Colonic mucosa (tissue), 4 donors: ENCODE measurements at regions not wholly inside any gene's neighbourhood (a gene's known extent, or its start where the extent isn't known, plus 50 kb on each side); places are given as distances from the start of the nearest gene placed in this dataset.

ENCODE experiments used
- DNase-seq: peaks from one replicate; pipeline ENCODE4 v3.0.0-alpha.2; 2020
- H3K27ac ChIP-seq: fragments of 200-600 bp; one replicate; pipeline ENCODE4 v1.8.0; 2021
- H3K27me3 ChIP-seq: fragments of 200-600 bp; one replicate; pipeline ENCODE4 v1.8.0; 2021
- H3K36me3 ChIP-seq: fragments of 200-600 bp; one replicate; pipeline ENCODE4 v1.8.0; 2021
- H3K4me1 ChIP-seq: fragments of 200-600 bp; one replicate; pipeline ENCODE4 v1.8.0; 2021; ENCODE audit warnings: mild to moderate bottlenecking
- H3K4me3 ChIP-seq: fragments of 200-600 bp; one replicate; pipeline ENCODE4 v1.8.0; 2021
- H3K9ac ChIP-seq, 2 donors: one replicate each; pipeline ENCODE4 v1.7.0; 2013; ENCODE audit warnings: control low read depth in 2 of 2, low read depth in 2 of 2, low read length in 2 of 2
- H3K9me3 ChIP-seq: fragments of 200-600 bp; one replicate; pipeline ENCODE4 v1.8.0; 2021
- intact Hi-C: fragments of 100-400 bp; cut with DNase I; formaldehyde crosslinking; loops from one replicate; pipeline ENCODE4 v1.14.1; 2022
- TF ChIP-seq, protein P1 (sequence below): fragments of 200-600 bp; IDR thresholded peaks from one replicate; pipeline ENCODE4 v1.8.0; 2022; ENCODE audit warnings: antibody characterized with exemption, mild to moderate bottlenecking
- donor health status: healthy.
- donor health status: DM: no; HTN: no; CAD: no.
- donor health status: DM: no; HTN: no; CAD: no.

DNA sequence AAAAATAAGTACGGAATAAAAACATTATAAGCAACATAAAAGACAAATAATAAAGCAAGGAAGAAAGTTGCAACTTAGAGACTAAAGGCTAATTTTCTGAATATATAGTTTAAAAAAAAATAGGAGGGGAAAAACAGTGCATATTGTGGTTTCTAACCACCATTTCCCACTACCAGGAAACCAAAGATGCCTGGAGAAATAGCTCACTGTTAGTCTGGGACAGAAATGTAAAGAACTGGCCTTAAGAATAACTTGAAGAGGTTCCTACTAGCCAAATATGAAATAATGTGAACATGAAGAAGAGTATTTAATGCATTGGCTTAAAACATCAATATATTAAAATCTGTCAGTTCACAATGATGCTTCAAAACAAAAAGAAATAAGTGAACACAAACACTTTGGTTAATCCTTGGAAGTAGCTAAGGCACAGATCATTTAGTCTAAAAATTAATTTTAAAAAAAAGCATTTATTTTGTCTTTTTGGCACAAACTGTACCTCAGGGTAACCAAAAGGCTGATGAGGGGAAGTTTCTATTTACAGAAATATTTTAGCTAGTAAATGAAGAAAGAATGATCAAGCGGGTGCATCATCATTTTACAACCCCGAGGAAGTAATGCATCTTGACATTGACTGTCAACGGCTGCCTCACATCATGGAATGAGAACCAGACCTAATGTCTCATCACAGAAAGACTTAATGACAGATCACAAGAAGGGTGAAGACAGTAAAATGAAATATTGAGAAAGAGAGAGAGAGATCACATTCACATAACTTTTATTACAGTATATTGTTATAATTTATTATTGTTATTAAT is 297.2 kb upstream of the LDB2 start:
- H3K27me3 ChIP-seq: no peaks in the 10 kb centered on the region
- no peaks in the 10 kb centered on the region for H3K9me3 ChIP-seq
- no peak overlapping the region for H3K4me3 ChIP-seq
- H3K36me3 ChIP-seq: no peaks in the 10 kb centered on the region
- TF ChIP-seq, protein P1, sequence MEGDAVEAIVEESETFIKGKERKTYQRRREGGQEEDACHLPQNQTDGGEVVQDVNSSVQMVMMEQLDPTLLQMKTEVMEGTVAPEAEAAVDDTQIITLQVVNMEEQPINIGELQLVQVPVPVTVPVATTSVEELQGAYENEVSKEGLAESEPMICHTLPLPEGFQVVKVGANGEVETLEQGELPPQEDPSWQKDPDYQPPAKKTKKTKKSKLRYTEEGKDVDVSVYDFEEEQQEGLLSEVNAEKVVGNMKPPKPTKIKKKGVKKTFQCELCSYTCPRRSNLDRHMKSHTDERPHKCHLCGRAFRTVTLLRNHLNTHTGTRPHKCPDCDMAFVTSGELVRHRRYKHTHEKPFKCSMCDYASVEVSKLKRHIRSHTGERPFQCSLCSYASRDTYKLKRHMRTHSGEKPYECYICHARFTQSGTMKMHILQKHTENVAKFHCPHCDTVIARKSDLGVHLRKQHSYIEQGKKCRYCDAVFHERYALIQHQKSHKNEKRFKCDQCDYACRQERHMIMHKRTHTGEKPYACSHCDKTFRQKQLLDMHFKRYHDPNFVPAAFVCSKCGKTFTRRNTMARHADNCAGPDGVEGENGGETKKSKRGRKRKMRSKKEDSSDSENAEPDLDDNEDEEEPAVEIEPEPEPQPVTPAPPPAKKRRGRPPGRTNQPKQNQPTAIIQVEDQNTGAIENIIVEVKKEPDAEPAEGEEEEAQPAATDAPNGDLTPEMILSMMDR: no peak
- no peak for DNase-seq
- no peak overlapping the region for H3K27ac ChIP-seq
- intact Hi-C loops: no loop called here
- H3K9ac ChIP-seq: no peak overlapping the region
- H3K4me1 ChIP-seq: no peaks in the 10 kb centered on the region

DNA sequence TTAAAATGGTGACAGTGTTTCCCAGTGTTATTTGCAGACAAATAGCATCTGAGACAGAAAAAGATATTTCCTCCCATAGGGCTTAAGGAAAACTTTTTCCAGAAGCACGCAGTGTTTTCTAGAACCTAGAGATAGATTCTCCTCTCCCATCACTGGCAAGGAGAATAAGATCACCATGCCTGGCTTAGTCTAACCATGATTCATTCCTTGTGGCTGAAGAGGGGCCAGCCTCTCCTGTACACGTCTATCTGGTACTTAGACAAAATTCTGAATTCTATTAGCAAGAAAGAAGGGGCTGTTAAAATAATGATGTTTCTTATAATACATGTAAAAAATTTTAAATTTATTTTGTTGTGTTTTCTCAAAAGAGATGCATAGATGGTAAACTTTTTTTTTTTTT is 296.1 kb upstream of the LDB2 start:
- DNase-seq: no peak
- no peak overlapping the region for H3K27ac ChIP-seq
- no peak overlapping the region for H3K9ac ChIP-seq
- H3K4me1 ChIP-seq: no peaks in the 10 kb centered on the region
- H3K27me3 ChIP-seq: no peaks in the 10 kb centered on the region
- no peaks in the 10 kb centered on the region for H3K36me3 ChIP-seq
- H3K9me3 ChIP-seq: no peaks in the 10 kb centered on the region
- TF ChIP-seq, protein P1: no peak
- H3K4me3 ChIP-seq: no peak overlapping the region
- intact Hi-C loops: no loop called here

DNA sequence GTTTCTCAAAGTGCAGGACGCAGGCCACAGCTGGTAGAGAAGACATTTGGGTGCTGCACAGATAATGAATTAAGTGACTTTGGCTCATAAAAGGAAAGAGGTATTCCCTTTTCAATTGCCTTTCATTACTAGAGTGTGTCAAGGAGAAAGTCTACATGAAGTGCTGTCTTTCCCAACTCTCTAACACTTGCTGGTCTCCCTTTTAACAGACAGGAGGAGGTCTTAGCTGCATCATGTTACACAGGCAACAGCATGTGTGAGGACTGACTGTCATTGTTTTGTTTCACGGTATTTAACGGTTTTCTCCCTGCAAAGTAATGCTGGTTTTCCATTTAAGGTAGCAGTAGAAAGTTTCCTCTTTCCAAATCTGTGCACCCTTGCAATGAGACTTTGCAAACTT is 291.3 kb upstream of the LDB2 start:
- H3K9me3 ChIP-seq: no peaks in the 10 kb centered on the region
- H3K27me3 ChIP-seq: no peaks in the 10 kb centered on the region
- H3K36me3 ChIP-seq: no peaks in the 10 kb centered on the region
- TF ChIP-seq, protein P1: no peak
- DNase-seq: no peak
- H3K4me1 ChIP-seq: no peaks in the 10 kb centered on the region
- intact Hi-C loops: no loop called here
- H3K9ac ChIP-seq: no peak overlapping the region
- no peak overlapping the region for H3K27ac ChIP-seq
- no peak overlapping the region for H3K4me3 ChIP-seq

DNA sequence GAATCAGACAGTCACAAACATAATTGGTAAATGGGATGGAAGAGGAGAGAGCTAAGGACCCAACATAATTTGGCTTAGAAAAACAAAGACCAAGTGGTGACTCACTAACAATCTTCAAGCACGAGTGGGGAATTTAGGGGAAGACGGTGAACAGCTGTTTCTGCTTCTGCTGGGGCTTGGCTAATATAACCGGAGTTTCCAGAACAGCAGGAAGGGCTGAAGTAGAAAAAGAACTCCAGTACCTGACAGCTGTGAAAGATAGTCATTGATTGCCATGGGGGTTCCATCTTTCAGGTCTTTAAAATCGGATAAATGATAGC is 290.9 kb upstream of the LDB2 start:
- no peaks in the 10 kb centered on the region for H3K9me3 ChIP-seq
- no peak overlapping the region for H3K4me3 ChIP-seq
- no peaks in the 10 kb centered on the region for H3K4me1 ChIP-seq
- peak; percentile 19 for DNase-seq
- intact Hi-C loops: no loop called here
- H3K36me3 ChIP-seq: no peaks in the 10 kb centered on the region
- H3K27me3 ChIP-seq: no peaks in the 10 kb centered on the region
- H3K27ac ChIP-seq: no peak overlapping the region
- TF ChIP-seq, protein P1: no peak
- no peak overlapping the region for H3K9ac ChIP-seq

DNA sequence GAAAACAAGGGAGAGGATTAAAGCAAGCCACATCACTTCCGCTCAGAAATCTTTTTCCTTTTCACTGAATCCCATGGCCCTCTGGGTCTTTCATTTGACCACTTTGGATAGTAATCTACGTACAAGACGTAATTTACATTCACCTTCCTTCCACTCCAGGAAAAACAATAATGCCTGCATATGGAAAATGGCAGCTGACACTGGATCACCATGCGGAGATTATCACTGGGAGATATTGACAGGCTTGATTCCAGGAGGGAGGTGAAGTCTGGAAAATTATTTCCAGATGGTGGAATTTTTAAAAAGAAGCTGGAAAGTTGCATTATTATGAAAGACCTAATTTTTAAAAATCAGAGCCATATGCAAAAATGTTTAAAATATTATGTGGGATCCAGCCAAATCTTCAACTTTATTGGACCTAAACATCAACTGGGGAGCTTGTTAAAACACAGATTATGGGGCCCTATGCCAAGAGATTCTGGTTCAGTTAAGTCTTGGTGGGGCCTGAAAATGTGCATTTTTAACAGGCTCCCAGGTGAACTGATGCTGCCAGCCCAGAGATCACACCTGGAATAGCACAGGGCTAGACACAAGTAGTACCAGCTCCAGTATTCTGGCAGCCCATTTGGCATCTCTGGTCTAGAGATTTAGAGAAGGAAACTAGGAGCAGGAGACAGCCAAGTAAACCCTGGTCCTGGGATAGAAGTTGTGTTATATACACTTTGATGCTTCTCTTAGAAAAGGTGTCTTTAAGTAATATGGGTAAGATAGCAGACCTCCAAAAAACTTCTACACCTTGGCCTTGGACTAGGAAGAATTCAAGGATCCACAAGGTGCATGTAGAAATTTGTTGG is 290.3 kb upstream of the LDB2 start:
- Histone ChIP-seq H3K27me3 (no peaks in the 10 kb centered on the region), H3K27ac (no peak overlapping the region), H3K9ac (no peak overlapping the region), H3K36me3 (no peaks in the 10 kb centered on the region), H3K4me3 (no peak overlapping the region), H3K4me1 (no peaks in the 10 kb centered on the region), H3K9me3 (no peaks in the 10 kb centered on the region)
- TF ChIP-seq, protein P1: no peak
- DNase-seq: no peak
- intact Hi-C loops: no loop called here
